ENCODE measurements at regions not wholly inside any gene's neighbourhood (a gene's known extent, or its start where the extent isn't known, plus 50 kb on each side); places are given as distances from the start of the nearest gene placed in this dataset.

GRCh38 chr11:70541176-70541575 is 142.8 kb downstream of the CTTN start:
- H3K4me3 ChIP-seq (ENCODE audit: low read length) = no peak overlapping the region
- H3K4me1 ChIP-seq (ENCODE audit: control insufficient read depth, insufficient read depth, low read length) = no peaks in the 10 kb centered on the region
- no peaks in the 10 kb centered on the region for H3K27me3 ChIP-seq (ENCODE audit: control insufficient read depth, insufficient read depth, low read length)
- Mint-ChIP-seq H3K9me3 (no peaks in the 10 kb centered on the region), H3K4me1 (no peaks in the 10 kb centered on the region), H3K27ac (no peak overlapping the region), H3K27me3 (ENCODE audit: low read depth in 2 of 2) (no peaks in the 10 kb centered on the region), H3K4me3 (no peak overlapping the region), H3K36me3 (no peaks in the 10 kb centered on the region)
- DNase-seq = no peak
- H3K27ac ChIP-seq (ENCODE audit: low read length) = no peak overlapping the region
- 80% methylated on average over 9 of the region's 9 CpGs for WGBS (ENCODE audit: insufficient coverage)
- TF ChIP-seq, protein P1, sequence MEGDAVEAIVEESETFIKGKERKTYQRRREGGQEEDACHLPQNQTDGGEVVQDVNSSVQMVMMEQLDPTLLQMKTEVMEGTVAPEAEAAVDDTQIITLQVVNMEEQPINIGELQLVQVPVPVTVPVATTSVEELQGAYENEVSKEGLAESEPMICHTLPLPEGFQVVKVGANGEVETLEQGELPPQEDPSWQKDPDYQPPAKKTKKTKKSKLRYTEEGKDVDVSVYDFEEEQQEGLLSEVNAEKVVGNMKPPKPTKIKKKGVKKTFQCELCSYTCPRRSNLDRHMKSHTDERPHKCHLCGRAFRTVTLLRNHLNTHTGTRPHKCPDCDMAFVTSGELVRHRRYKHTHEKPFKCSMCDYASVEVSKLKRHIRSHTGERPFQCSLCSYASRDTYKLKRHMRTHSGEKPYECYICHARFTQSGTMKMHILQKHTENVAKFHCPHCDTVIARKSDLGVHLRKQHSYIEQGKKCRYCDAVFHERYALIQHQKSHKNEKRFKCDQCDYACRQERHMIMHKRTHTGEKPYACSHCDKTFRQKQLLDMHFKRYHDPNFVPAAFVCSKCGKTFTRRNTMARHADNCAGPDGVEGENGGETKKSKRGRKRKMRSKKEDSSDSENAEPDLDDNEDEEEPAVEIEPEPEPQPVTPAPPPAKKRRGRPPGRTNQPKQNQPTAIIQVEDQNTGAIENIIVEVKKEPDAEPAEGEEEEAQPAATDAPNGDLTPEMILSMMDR (IDR thresholded peaks at IDR 0.05) = no peak
- ATAC-seq = no peak
- no peaks in the 10 kb centered on the region for H3K36me3 ChIP-seq (ENCODE audit: control insufficient read depth, insufficient read depth, low read length)
- peaks cover 3% of the 10 kb centered on the region for H3K9me3 ChIP-seq (ENCODE audit: control insufficient read depth, insufficient read depth, low read length)
- intact Hi-C loops (cut with micrococcal nuclease) = no loop called here

DNA sequence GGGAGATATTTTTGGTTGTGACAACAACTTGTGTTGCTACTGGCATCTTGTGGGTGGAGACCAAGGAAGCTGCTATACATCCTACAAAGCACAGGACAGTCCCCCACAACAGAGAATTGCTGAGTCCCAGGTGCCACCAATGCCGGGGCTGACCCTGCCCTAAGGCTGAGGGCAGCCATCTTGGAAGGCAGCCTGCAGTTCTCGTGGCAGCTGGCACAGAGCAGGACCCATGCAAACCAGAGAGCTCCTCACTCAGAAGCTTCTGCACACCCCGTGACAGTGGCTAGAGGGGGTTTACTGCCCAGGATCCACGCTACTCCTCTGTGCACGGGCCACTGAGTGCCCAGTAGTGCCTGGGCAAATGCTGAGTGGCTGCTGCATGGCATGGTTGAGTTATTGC is 143.4 kb downstream of the CTTN start:
- DNase-seq (no peak), ATAC-seq (no peak)
- Mint-ChIP-seq H3K27me3 (ENCODE audit: low read depth in 2 of 2) (no peaks in the 10 kb centered on the region), H3K4me3 (no peak overlapping the region), H3K4me1 (no peaks in the 10 kb centered on the region), H3K27ac (no peak overlapping the region), H3K36me3 (no peaks in the 10 kb centered on the region), H3K9me3 (no peaks in the 10 kb centered on the region)
- intact Hi-C loops (cut with micrococcal nuclease) = no loop called here
- no peak overlapping the region for H3K4me3 ChIP-seq (ENCODE audit: low read length)
- H3K27ac ChIP-seq (ENCODE audit: low read length) = no peak overlapping the region
- H3K27me3 ChIP-seq (ENCODE audit: control insufficient read depth, insufficient read depth, low read length) = no peaks in the 10 kb centered on the region
- WGBS (ENCODE audit: insufficient coverage) = 85% methylated on average over 5 of the region's 5 CpGs
- TF ChIP-seq, protein P1 (IDR thresholded peaks at IDR 0.05) = no peak
- H3K36me3 ChIP-seq (ENCODE audit: control insufficient read depth, insufficient read depth, low read length) = no peaks in the 10 kb centered on the region
- no peaks in the 10 kb centered on the region for H3K4me1 ChIP-seq (ENCODE audit: control insufficient read depth, insufficient read depth, low read length)
- peaks cover 3% of the 10 kb centered on the region for H3K9me3 ChIP-seq (ENCODE audit: control insufficient read depth, insufficient read depth, low read length)

DNA sequence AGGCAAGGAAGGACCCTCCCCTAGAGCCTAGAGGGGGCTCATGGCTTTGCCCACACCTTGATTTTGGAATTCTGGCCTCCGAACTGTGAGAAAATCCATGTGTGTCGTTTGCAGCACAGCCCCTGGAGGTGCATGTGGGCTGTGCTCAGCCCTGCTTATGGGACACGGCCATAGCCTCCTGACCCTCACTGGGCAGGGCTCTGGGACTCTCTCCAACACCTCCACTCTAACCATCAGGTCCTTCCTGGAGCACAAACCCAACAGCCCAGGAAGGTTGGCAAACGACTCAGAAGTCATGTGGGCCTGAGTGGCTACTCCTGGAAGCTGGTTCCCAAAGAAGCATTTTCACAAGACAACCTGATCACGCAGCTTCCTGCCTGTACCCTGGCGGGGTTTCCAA is 144.1 kb downstream of the CTTN start:
- no peak overlapping the region for H3K27ac ChIP-seq (ENCODE audit: low read length)
- Mint-ChIP-seq H3K4me3 (no peak overlapping the region), H3K27me3 (ENCODE audit: low read depth in 2 of 2) (no peaks in the 10 kb centered on the region), H3K36me3 (no peaks in the 10 kb centered on the region), H3K27ac (no peak overlapping the region), H3K4me1 (no peaks in the 10 kb centered on the region), H3K9me3 (no peaks in the 10 kb centered on the region)
- TF ChIP-seq, protein P1 (IDR thresholded peaks at IDR 0.05) = no peak
- DNase-seq (no peak), ATAC-seq (no peak)
- no peaks in the 10 kb centered on the region for H3K27me3 ChIP-seq (ENCODE audit: control insufficient read depth, insufficient read depth, low read length)
- peaks cover 3% of the 10 kb centered on the region for H3K9me3 ChIP-seq (ENCODE audit: control insufficient read depth, insufficient read depth, low read length)
- no peaks in the 10 kb centered on the region for H3K36me3 ChIP-seq (ENCODE audit: control insufficient read depth, insufficient read depth, low read length)
- H3K4me3 ChIP-seq (ENCODE audit: low read length) = no peak overlapping the region
- 79% methylated on average over 6 of the region's 6 CpGs for WGBS (ENCODE audit: insufficient coverage)
- no peaks in the 10 kb centered on the region for H3K4me1 ChIP-seq (ENCODE audit: control insufficient read depth, insufficient read depth, low read length)
- intact Hi-C loops (cut with micrococcal nuclease) = no loop called here

- intact Hi-C loops (cut with micrococcal nuclease) = no loop called here
- no peaks in the 10 kb centered on the region for H3K36me3 Mint-ChIP-seq
- H3K27ac Mint-ChIP-seq = no peak overlapping the region
- no peaks in the 10 kb centered on the region for H3K27me3 ChIP-seq (ENCODE audit: control insufficient read depth, insufficient read depth, low read length)
- no peak overlapping the region for H3K4me3 Mint-ChIP-seq
- TF ChIP-seq, protein P1 (IDR thresholded peaks at IDR 0.05) = no peak
- WGBS (ENCODE audit: insufficient coverage) = 88% methylated on average over 10 of the region's 12 CpGs
- H3K27ac ChIP-seq (ENCODE audit: low read length) = no peak overlapping the region
- no peaks in the 10 kb centered on the region for H3K27me3 Mint-ChIP-seq (ENCODE audit: low read depth in 2 of 2)
- H3K9me3 Mint-ChIP-seq = no peaks in the 10 kb centered on the region
- no peaks in the 10 kb centered on the region for H3K4me1 ChIP-seq (ENCODE audit: control insufficient read depth, insufficient read depth, low read length)
- DNase-seq = no peak
- H3K9me3 ChIP-seq (ENCODE audit: control insufficient read depth, insufficient read depth, low read length) = peaks cover 3% of the 10 kb centered on the region
- H3K4me1 Mint-ChIP-seq = no peaks in the 10 kb centered on the region
- H3K4me3 ChIP-seq (ENCODE audit: low read length) = no peak overlapping the region
- ATAC-seq = no peak
- H3K36me3 ChIP-seq (ENCODE audit: control insufficient read depth, insufficient read depth, low read length) = no peaks in the 10 kb centered on the region
Measured at GRCh38 chr11:70542811-70543210, 144.5 kb downstream of the CTTN start.
